ENCODE measurements at regions not wholly inside any gene's neighbourhood (a gene's known extent, or its start where the extent isn't known, plus 50 kb on each side); places are given as distances from the start of the nearest gene placed in this dataset.

- H3K9me3 Mint-ChIP-seq = peaks cover 11 to 21% of the 10 kb centered on the region in 2 donors
- no peak overlapping the region for H3K27ac ChIP-seq (ENCODE audit: low read length)
- ATAC-seq (no peak), DNase-seq (no peak)
- no peak overlapping the region for H3K4me3 ChIP-seq (ENCODE audit: low read length)
- intact Hi-C loops (cut with micrococcal nuclease) = no loop called here
- H3K27me3 ChIP-seq (ENCODE audit: control insufficient read depth, insufficient read depth, low read length) = no peaks in the 10 kb centered on the region
- peaks cover 4% of the 10 kb centered on the region for H3K9me3 ChIP-seq (ENCODE audit: control insufficient read depth, insufficient read depth, low read length)
- no peaks in the 10 kb centered on the region for H3K4me1 Mint-ChIP-seq
- H3K36me3 ChIP-seq (ENCODE audit: control insufficient read depth, insufficient read depth, low read length) = no peaks in the 10 kb centered on the region
- TF ChIP-seq CTCF (IDR thresholded peaks at IDR 0.05) = no peak
- no peaks in the 10 kb centered on the region for H3K27me3 Mint-ChIP-seq (ENCODE audit: low read depth in 2 of 2)
- H3K36me3 Mint-ChIP-seq = peaks cover 15% of the 10 kb centered on the region
- no peak overlapping the region for H3K4me3 Mint-ChIP-seq
- WGBS (ENCODE audit: insufficient coverage) = 15% methylated on average over 2 of the region's 4 CpGs
- H3K4me1 ChIP-seq (ENCODE audit: control insufficient read depth, insufficient read depth, low read length) = no peaks in the 10 kb centered on the region
- H3K27ac Mint-ChIP-seq = no peak overlapping the region
Observed at GRCh38 chr14:41285186-41285748, 321.4 kb upstream of the LRFN5 start.

- Histone ChIP-seq H3K4me3 (ENCODE audit: low read length) (no peak overlapping the region), H3K9me3 (ENCODE audit: control insufficient read depth, insufficient read depth, low read length) (no peaks in the 10 kb centered on the region), H3K36me3 (ENCODE audit: control insufficient read depth, insufficient read depth, low read length) (no peaks in the 10 kb centered on the region), H3K27ac (ENCODE audit: low read length) (no peak overlapping the region), H3K4me1 (ENCODE audit: control insufficient read depth, insufficient read depth, low read length) (no peaks in the 10 kb centered on the region), H3K27me3 (ENCODE audit: control insufficient read depth, insufficient read depth, low read length) (no peaks in the 10 kb centered on the region)
- Mint-ChIP-seq H3K27ac (no peak overlapping the region), H3K4me3 (no peak overlapping the region), H3K27me3 (ENCODE audit: low read depth in 2 of 2) (no peaks in the 10 kb centered on the region), H3K9me3 (peaks cover 19 to 20% of the 10 kb centered on the region in 2 donors), H3K36me3 (no peaks in the 10 kb centered on the region), H3K4me1 (no peaks in the 10 kb centered on the region)
- DNase-seq (no peak), ATAC-seq (no peak)
- intact Hi-C loops (cut with micrococcal nuclease) = no loop called here
- no peak for TF ChIP-seq CTCF (IDR thresholded peaks at IDR 0.05)
- 33% methylated on average over 1 of the region's 1 CpG for WGBS (ENCODE audit: insufficient coverage)
Observed at GRCh38 chr14:41280745-41281144, 325.9 kb upstream of the LRFN5 start.

DNA sequence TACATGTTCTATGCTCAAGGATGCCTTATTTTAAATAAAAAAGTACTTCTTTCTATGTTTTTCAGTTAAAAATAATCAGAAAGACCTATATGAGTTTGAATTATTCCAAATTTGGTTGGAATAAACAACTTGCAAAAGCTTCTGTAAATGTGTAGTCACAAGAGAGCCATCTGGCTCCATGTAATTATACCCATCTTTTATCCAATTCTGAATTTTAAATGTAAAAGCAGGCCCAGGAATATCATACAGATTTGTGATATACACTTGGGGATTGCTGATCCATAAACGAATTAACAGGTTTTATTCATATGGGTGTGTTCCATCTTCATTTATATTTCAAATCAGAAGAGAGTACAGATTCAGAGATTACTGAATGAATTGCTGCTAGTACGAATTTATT, 329.2 kb upstream of the LRFN5 start:
- intact Hi-C loops (cut with micrococcal nuclease) = no loop called here
- Mint-ChIP-seq H3K27ac (no peak overlapping the region), H3K4me1 (no peaks in the 10 kb centered on the region), H3K9me3 (peaks cover 13 to 16% of the 10 kb centered on the region in 2 donors), H3K36me3 (no peaks in the 10 kb centered on the region), H3K4me3 (no peak overlapping the region), H3K27me3 (ENCODE audit: low read depth in 2 of 2) (no peaks in the 10 kb centered on the region)
- TF ChIP-seq CTCF (IDR thresholded peaks at IDR 0.05) = no peak
- no peaks in the 10 kb centered on the region for H3K27me3 ChIP-seq (ENCODE audit: control insufficient read depth, insufficient read depth, low read length)
- no peaks in the 10 kb centered on the region for H3K9me3 ChIP-seq (ENCODE audit: control insufficient read depth, insufficient read depth, low read length)
- no peak overlapping the region for H3K27ac ChIP-seq (ENCODE audit: low read length)
- no peaks in the 10 kb centered on the region for H3K36me3 ChIP-seq (ENCODE audit: control insufficient read depth, insufficient read depth, low read length)
- H3K4me3 ChIP-seq (ENCODE audit: low read length) = no peak overlapping the region
- ATAC-seq (no peak), DNase-seq (no peak)
- no CpG with 5 or more reads among the region's 2 CpGs for WGBS (ENCODE audit: insufficient coverage)
- no peaks in the 10 kb centered on the region for H3K4me1 ChIP-seq (ENCODE audit: control insufficient read depth, insufficient read depth, low read length)

DNA sequence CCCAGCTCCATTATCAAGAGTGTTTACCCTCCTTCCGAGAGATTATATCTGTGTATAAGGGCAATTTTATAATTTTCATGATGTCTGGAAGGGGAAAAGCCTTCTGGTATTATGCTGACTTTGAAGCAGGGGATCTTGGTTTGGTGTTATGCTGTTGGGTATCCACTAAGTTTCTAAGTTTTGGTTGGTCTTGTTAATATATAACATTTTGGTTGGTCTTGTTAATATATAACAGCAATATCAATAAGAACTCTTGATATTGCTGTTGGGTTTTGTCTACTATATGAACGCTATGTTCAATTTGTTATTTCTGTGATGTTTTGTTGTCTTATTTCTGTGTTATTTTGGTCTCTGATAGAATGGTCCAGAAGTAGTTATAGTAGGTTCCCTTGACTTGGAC, 349.2 kb upstream of the LRFN5 start:
- intact Hi-C loops (cut with micrococcal nuclease) = no loop called here
- no peaks in the 10 kb centered on the region for H3K36me3 ChIP-seq (ENCODE audit: control insufficient read depth, insufficient read depth, low read length)
- WGBS (ENCODE audit: insufficient coverage) = 100% methylated on average over 1 of the region's 2 CpGs
- H3K9me3 ChIP-seq (ENCODE audit: control insufficient read depth, insufficient read depth, low read length) = peaks cover 19% of the 10 kb centered on the region
- H3K4me1 ChIP-seq (ENCODE audit: control insufficient read depth, insufficient read depth, low read length) = no peaks in the 10 kb centered on the region
- no peak for TF ChIP-seq CTCF (IDR thresholded peaks at IDR 0.05)
- H3K27ac Mint-ChIP-seq = no peak overlapping the region
- no peaks in the 10 kb centered on the region for H3K4me1 Mint-ChIP-seq
- DNase-seq = no peak
- no peaks in the 10 kb centered on the region for H3K27me3 Mint-ChIP-seq (ENCODE audit: low read depth in 2 of 2)
- ATAC-seq = no peak
- no peaks in the 10 kb centered on the region for H3K36me3 Mint-ChIP-seq
- H3K4me3 Mint-ChIP-seq = no peak overlapping the region
- no peak overlapping the region for H3K27ac ChIP-seq (ENCODE audit: low read length)
- H3K27me3 ChIP-seq (ENCODE audit: control insufficient read depth, insufficient read depth, low read length) = no peaks in the 10 kb centered on the region
- no peak overlapping the region for H3K4me3 ChIP-seq (ENCODE audit: low read length)
- peaks cover 2 to 9% of the 10 kb centered on the region in 2 donors for H3K9me3 Mint-ChIP-seq
